NCI-H1417 (cell line): ENCODE measurements at regions not wholly inside any gene's neighbourhood (a gene's known extent, or its start where the extent isn't known, plus 50 kb on each side); places are given as distances from the start of the nearest gene placed in this dataset.
"Not testable (repeated sequence)": the region's sequence is repeated elsewhere in the genome, so short reads cannot be mapped to it uniquely, and the experiment has no call there.

Source experiments
- DNase-seq, 3 experiments: peaks; one replicate each; lab custom pipeline; 2025; lab: John Stamatoyannopoulos, UW

GRCh38 chr10:57336865-57337264, 930.8 kb downstream of the IPMK start:
- DNase-seq: no peak

- no peak for DNase-seq
Measured at GRCh38 chr10:57336341-57336740, 931.4 kb downstream of the IPMK start.

GRCh38 chr10:57334523-57334922, 933.2 kb downstream of the IPMK start:
- no peak for DNase-seq

GRCh38 chr10:57333880-57334279, 933.8 kb downstream of the IPMK start:
- no peak for DNase-seq

DNA sequence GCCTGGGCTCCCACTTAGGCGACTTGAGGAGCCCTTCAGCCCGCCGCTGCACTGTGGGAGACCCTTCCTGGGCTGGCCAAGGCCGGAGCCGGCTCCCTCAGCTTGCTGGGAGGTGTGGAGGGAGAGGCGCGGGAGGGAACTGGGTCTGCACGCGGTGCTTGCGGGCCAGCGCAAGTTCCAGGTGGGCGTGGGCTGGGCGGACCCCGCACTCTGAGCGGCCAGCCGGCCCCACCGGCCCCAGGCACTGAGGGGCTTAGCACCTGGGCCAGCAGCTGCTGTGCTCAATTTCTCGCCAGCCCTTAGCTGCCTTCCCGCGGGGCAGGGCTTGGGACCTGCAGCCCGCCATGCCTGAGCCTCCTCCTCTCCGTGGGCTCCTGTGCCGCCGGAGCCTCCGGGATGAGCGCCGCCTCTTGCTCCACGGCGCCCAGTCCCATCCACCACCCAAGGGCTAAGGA, 946.3 kb downstream of the IPMK start:
- not testable (repeated sequence) for DNase-seq

DNA sequence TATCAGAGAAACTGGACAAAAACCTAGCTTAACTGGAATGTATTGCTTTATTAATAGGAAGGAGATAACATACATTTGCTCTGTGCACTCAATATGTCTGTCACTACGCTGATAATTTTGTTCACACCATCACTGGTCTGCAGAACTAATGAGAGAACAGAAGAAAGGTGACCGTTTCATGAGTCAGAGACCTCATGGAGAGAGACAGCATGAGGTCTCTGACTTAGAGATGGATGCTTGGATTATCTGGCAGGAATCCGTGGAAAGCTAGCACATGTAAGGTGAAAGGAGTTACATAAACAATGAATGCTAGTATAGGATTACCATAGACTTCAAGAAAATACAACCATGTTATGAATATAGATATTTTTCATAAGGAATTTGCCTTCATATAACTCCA, 947.3 kb downstream of the IPMK start:
- DNase-seq: no peak

- DNase-seq: no peak
Measured at GRCh38 chr10:57314046-57314445, 953.0 kb upstream of the ZWINT start.

- DNase-seq: peak in 1 of 3 experiments; percentile 1
Measured at GRCh38 chr10:57303566-57303965, 942.5 kb upstream of the ZWINT start.

- no peak for DNase-seq
Measured at GRCh38 chr10:57300718-57301117, 939.7 kb upstream of the ZWINT start.

GRCh38 chr10:57294698-57295097, 933.6 kb upstream of the ZWINT start:
- no peak for DNase-seq

DNA sequence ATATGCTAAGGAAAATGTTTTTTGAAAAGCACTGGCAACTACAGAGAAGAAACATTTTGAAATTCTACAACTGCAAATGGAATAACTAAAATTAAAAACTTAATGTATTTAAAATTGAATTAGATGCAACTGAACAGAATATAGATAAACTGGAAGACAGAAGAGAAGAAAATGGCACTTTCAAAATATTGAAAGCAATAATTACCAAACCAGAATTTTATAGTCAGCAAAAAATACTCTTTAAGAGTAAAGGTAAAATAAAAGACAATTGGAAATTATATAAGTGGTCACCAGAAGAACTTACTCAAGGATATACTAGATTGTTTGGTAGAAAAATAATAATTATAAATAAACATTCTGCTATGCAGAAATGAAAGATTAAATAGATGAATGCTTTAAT, 927.7 kb upstream of the ZWINT start:
- DNase-seq: no peak

- no peak for DNase-seq
Measured at GRCh38 chr10:57262892-57263291, 901.8 kb upstream of the ZWINT start.

- DNase-seq: no peak
Measured at GRCh38 chr10:57260175-57260574, 899.1 kb upstream of the ZWINT start.

GRCh38 chr10:57249615-57250281, 888.7 kb upstream of the ZWINT start:
- no peak for DNase-seq

GRCh38 chr10:57247271-57247670, 886.2 kb upstream of the ZWINT start:
- DNase-seq: no peak

GRCh38 chr10:57225920-57226319, 864.9 kb upstream of the ZWINT start:
- no peak for DNase-seq

DNA sequence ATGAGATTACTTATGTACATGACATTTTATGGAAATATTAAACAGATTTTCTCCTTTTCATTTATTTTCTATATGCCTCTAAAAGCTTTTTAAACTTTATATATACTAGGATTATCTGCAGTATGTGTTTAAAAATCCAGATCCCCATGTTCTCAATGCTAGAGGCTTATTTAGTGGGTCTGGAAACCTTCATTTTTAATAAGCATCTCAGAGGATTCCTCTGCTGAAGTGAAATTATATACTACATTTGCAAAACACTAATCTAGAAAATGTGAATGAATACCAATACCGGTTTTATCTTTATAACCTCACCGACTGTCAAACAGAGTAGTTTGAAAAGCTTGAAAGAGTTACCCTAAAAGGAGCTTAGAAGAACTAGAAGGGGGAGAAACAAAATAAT, 863.8 kb upstream of the ZWINT start:
- no peak for DNase-seq

DNA sequence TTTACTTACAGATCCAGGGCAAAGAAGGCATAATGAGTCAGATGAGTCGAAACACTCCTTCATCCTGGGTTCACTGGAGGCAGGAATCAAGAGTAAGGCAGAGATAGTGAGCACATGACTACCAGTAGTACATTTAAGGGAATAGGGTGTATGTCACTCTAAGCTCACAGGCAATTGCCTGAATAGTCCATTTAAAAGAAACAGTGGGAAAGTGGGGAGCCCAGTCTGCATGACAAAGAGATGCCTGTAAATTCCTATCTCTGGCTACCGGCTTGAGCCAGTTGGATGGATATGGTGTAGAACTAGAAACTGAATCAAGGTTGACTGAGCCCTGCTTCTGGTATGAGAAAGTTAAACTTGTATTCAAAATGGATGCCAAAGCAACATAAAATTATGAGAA, 861.5 kb upstream of the ZWINT start:
- DNase-seq: no peak

DNA sequence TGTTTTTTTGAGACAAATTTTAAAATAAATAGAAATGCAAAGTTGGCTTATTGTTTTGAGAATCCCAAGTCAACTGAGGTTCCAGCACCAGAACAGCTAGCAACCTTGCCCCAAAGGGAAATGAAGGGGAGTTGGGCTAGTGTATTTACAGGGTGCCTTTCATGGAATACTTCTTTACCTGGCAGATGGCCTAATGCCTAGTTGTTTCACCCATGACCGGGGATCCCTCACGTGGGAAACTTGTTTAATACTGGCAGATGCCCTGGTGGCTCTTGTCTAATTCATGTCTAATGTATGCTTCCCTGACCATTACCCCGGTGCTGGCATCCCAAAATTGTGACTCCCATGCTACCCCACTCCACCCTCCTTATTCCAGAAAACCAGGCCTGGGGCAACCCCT, 861.1 kb upstream of the ZWINT start:
- no peak for DNase-seq

DNA sequence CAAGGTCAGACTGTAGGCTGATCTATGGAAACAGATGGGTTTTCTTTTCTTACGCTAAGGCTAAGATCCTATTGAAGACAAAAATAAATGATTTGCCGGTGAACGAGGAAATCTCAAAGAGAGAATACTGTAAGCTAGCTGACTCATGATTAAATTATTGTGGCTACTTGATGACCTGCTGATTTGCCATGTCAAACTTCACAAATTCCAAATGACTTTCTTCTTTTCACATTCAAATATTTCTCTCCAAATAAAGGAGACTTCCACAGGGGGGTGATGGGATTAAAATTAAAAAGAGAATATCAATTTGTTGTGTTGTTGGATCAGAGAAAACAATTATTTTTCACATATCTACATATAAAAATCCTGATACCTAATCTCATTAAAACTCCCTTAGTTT, 860.6 kb upstream of the ZWINT start:
- no peak for DNase-seq

GRCh38 chr10:57218382-57218781, 857.3 kb upstream of the ZWINT start:
- no peak for DNase-seq

- no peak for DNase-seq
Measured at GRCh38 chr10:57202356-57202755, 841.3 kb upstream of the ZWINT start.

- no peak for DNase-seq
Measured at GRCh38 chr10:57188846-57189245, 827.8 kb upstream of the ZWINT start.

DNA sequence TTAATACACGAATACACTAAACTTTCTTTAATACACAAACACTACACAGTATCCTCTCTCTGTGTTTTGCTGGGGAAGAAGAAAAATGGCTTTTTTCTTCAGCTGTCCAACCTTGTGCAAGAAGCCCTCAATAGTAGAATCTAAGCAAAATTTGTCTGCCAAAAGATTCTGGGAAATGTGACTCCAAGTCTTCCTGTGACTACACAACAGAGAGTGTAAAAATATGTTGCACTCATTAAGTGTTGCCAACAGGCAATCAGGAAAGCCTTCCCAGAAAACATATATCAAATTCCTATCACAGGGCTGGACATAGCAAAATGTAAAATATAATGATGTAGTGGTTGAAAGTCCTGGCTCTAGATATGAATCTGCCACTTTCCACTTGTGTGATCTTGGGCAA, 825.1 kb upstream of the ZWINT start:
- DNase-seq: no peak
